Keratinocyte (primary cell): ENCODE measurements at regions not wholly inside any gene's neighbourhood (a gene's known extent, or its start where the extent isn't known, plus 50 kb on each side); places are given as distances from the start of the nearest gene placed in this dataset.

ENCODE experiments used
- DNase-seq: peaks from one replicate; pipeline ENCODE4 v3.0.0-alpha.2; 2011; ENCODE audit warnings: low read depth, missing footprints, low spot score
- FAIRE-seq: peaks from 2 replicates; lab custom pipeline; 2011; peaks lifted over from hg19 to GRCh38; lab: Jason Lieb, UNC
- H2AFZ ChIP-seq: 2 replicates; pipeline ENCODE4 v1.6.0; 2012; ENCODE audit warnings: low read length, control low read depth, inconsistent platforms; ENCODE audit not compliant: control insufficient read depth
- H3K27ac ChIP-seq: 2 replicates; pipeline ENCODE4 v1.5.1; 2011; ENCODE audit warnings: low read length; ENCODE audit not compliant: control insufficient read depth, insufficient read depth
- H3K27me3 ChIP-seq: 3 replicates; pipeline ENCODE4 v1.6.0; 2011; ENCODE audit warnings: low read length; ENCODE audit not compliant: control insufficient read depth, insufficient read depth; ENCODE audit errors: extremely low read depth
- H3K36me3 ChIP-seq, 2 experiments: 2 replicates in 1 of 2; 3 replicates in 1 of 2; pipeline ENCODE4 v1.5.1; 2011; ENCODE audit warnings: low read length in 2 of 2, mild to moderate bottlenecking in 1 of 2; ENCODE audit not compliant: control insufficient read depth in 2 of 2, insufficient read depth in 2 of 2; ENCODE audit errors: extremely low read depth in 1 of 2
- H3K4me1 ChIP-seq: 3 replicates; pipeline ENCODE4 v1.5.1; 2011; ENCODE audit warnings: low read length; ENCODE audit not compliant: control insufficient read depth, insufficient read depth; ENCODE audit errors: extremely low read depth
- H3K4me2 ChIP-seq: 3 replicates; pipeline ENCODE4 v1.6.0; 2011; ENCODE audit warnings: low read depth, low read length; ENCODE audit not compliant: control insufficient read depth, insufficient read depth; ENCODE audit errors: extremely low read depth
- H3K4me3 ChIP-seq, 3 experiments: fragments of 200-600 bp in 1 of 3; sonication (generic) in 1 of 3; 2 replicates in 2 of 3; 3 replicates in 1 of 3; pipeline ENCODE4 v1.5.1; 2011 to 2016; ENCODE audit warnings: low read length in 3 of 3, mild to moderate bottlenecking in 3 of 3, control low read depth in 2 of 3, inconsistent platforms in 1 of 3, low read depth in 1 of 3, mixed read lengths in 1 of 3, mixed run types in 1 of 3, moderate library complexity in 1 of 3; ENCODE audit not compliant: control insufficient read depth in 2 of 3, insufficient read depth in 2 of 3; ENCODE audit errors: extremely low read depth in 1 of 3
- H3K79me2 ChIP-seq: 2 replicates; pipeline ENCODE4 v1.6.0; 2012; ENCODE audit warnings: low read length; ENCODE audit not compliant: control insufficient read depth, insufficient read depth
- H3K9ac ChIP-seq: 3 replicates; pipeline ENCODE4 v1.6.0; 2011; ENCODE audit warnings: low read length; ENCODE audit not compliant: control insufficient read depth, insufficient read depth; ENCODE audit errors: extremely low read depth
- H3K9me1 ChIP-seq: 3 replicates; pipeline ENCODE4 v1.6.0; 2011; ENCODE audit warnings: low read length; ENCODE audit not compliant: control insufficient read depth, insufficient read depth; ENCODE audit errors: extremely low read depth
- H3K9me3 ChIP-seq: 2 replicates; pipeline ENCODE4 v1.5.1; 2012; ENCODE audit warnings: low read depth, low read length; ENCODE audit not compliant: control insufficient read depth
- H4K20me1 ChIP-seq: 3 replicates; pipeline ENCODE4 v1.6.0; 2011; ENCODE audit warnings: low read length; ENCODE audit not compliant: control insufficient read depth, insufficient read depth; ENCODE audit errors: extremely low read depth
- CTCF ChIP-seq, 3 experiments: IDR thresholded peaks in 1 of 3; conservative IDR thresholded peaks in 1 of 3; optimal IDR thresholded peaks in 1 of 3; 2 replicates in 2 of 3; 3 replicates in 1 of 3; pipeline versions ENCODE3 to v1.5.1; 2011; ENCODE audit warnings: low read length in 3 of 3, mild to moderate bottlenecking in 3 of 3, moderate library complexity in 2 of 3, control low read depth in 1 of 3, inconsistent platforms in 1 of 3; ENCODE audit not compliant: insufficient read depth in 2 of 3; ENCODE audit errors: extremely low read depth in 1 of 3
- EZH2 ChIP-seq: IDR thresholded peaks from one replicate; pipeline ENCODE4 v1.6.1; 2012; ENCODE audit warnings: inconsistent platforms, mild to moderate bottlenecking, low read length, moderate library complexity
- dilution Hi-C: fragments of 300-500 bp; cut with MboI; formaldehyde crosslinking; loops from one replicate; pipeline ENCODE4 v1.7.0; 2020; ENCODE audit warnings: low sequenced_read_pairs; ENCODE audit not compliant: extremely low pct_ligation_motif_present

- TF ChIP-seq EZH2 (no peak), CTCF (optimal IDR thresholded peaks at IDR 0.05 in 1 of 3, IDR thresholded peaks at IDR 0.05 in 1 of 3, conservative IDR thresholded peaks at IDR 0.05 in 1 of 3; ENCODE audit: extremely low read depth in 1 of 3, insufficient read depth in 2 of 3, low read length in 3 of 3) (no peak)
- Histone ChIP-seq H4K20me1 (no peaks in the 10 kb centered on the region), H3K4me2 (no peak overlapping the region), H3K27ac (no peak overlapping the region), H2AFZ (no peak overlapping the region), H3K4me1 (peaks cover 25% of the 10 kb centered on the region), H3K79me2 (no peaks in the 10 kb centered on the region), H3K36me3 (no peaks in the 10 kb centered on the region), H3K9me3 (no peaks in the 10 kb centered on the region), H3K9ac (no peak overlapping the region), H3K9me1 (no peaks in the 10 kb centered on the region), H3K4me3 (no peak overlapping the region), H3K27me3 (no peaks in the 10 kb centered on the region)
- DNase-seq (no peak), FAIRE-seq (peak; percentile 56)
- dilution Hi-C loops, result no loop called here
Observed at GRCh38 chr12:75890141-75890540, 141.4 kb downstream of the PHLDA1 start.

GRCh38 chr12:75888874-75889613 is 142.5 kb downstream of the PHLDA1 start:
- H3K27me3 ChIP-seq, result no peaks in the 10 kb centered on the region
- no peaks in the 10 kb centered on the region for H3K36me3 ChIP-seq
- DNase-seq (peak; percentile 4), FAIRE-seq (peak; percentile 67)
- H3K9me1 ChIP-seq, result no peaks in the 10 kb centered on the region
- dilution Hi-C loops, result no loop called here
- H3K27ac ChIP-seq, result no peak overlapping the region
- H2AFZ ChIP-seq, result peak overlapping the region; percentile 7
- H3K4me1 ChIP-seq, result peaks cover 25% of the 10 kb centered on the region
- TF ChIP-seq EZH2 (no peak), CTCF (optimal IDR thresholded peaks at IDR 0.05 in 1 of 3, IDR thresholded peaks at IDR 0.05 in 1 of 3, conservative IDR thresholded peaks at IDR 0.05 in 1 of 3; ENCODE audit: extremely low read depth in 1 of 3, insufficient read depth in 2 of 3, low read length in 3 of 3) (no peak)
- H3K9ac ChIP-seq, result no peak overlapping the region
- H3K9me3 ChIP-seq, result no peaks in the 10 kb centered on the region
- peak overlapping the region; percentile 49 for H3K4me2 ChIP-seq
- H4K20me1 ChIP-seq, result no peaks in the 10 kb centered on the region
- H3K4me3 ChIP-seq, result no peak overlapping the region
- no peaks in the 10 kb centered on the region for H3K79me2 ChIP-seq
